Fibroblast of lung (primary cell): ENCODE measurements at regions not wholly inside any gene's neighbourhood (a gene's known extent, or its start where the extent isn't known, plus 50 kb on each side); places are given as distances from the start of the nearest gene placed in this dataset.

Experiments
- DNase-seq, 2 donors: peaks; one replicate each; pipeline versions ENCODE4 v3.0.0 to v3.0.0-alpha.2; 2010; ENCODE audit warnings: low read depth in 2 of 2
- H2AFZ ChIP-seq: 2 replicates; pipeline ENCODE4 v1.5.1; 2012; ENCODE audit warnings: low read length, control low read depth, inconsistent platforms
- H3K27ac ChIP-seq: 2 replicates; pipeline ENCODE4 v1.5.1; 2011; ENCODE audit warnings: low read length, control low read depth; ENCODE audit not compliant: insufficient read depth
- H3K27me3 ChIP-seq: 2 replicates; pipeline ENCODE4 v1.5.1; 2011; ENCODE audit warnings: mild to moderate bottlenecking, low read length; ENCODE audit not compliant: control insufficient read depth, insufficient read depth
- H3K36me3 ChIP-seq: 2 replicates; pipeline ENCODE4 v1.5.1; 2011; ENCODE audit warnings: low read length; ENCODE audit not compliant: control insufficient read depth, insufficient read depth
- H3K4me1 ChIP-seq: 2 replicates; pipeline ENCODE4 v1.5.1; 2011; ENCODE audit warnings: low read length; ENCODE audit not compliant: control insufficient read depth, insufficient read depth; ENCODE audit errors: extremely low read depth
- H3K4me2 ChIP-seq: 2 replicates; pipeline ENCODE4 v1.5.1; 2011; ENCODE audit warnings: low read length, control low read depth; ENCODE audit not compliant: insufficient read depth; ENCODE audit errors: extremely low read depth
- H3K4me3 ChIP-seq, 4 experiments: fragments of 200-600 bp in 1 of 4; sonication (generic) in 1 of 4; replicated peaks in 1 of 4; 2 replicates each; pipeline ENCODE4 v1.5.1; 2011 to 2016; ENCODE audit warnings: low read length in 4 of 4, low read depth in 3 of 4, mild to moderate bottlenecking in 3 of 4, control low read depth in 2 of 4, inconsistent platforms in 1 of 4, mixed read lengths in 1 of 4; ENCODE audit not compliant: insufficient read depth in 1 of 4; ENCODE audit errors: control extremely low read depth in 1 of 4
- H3K79me2 ChIP-seq: 2 replicates; pipeline ENCODE4 v1.5.1; 2012; ENCODE audit warnings: mild to moderate bottlenecking, low read length, inconsistent platforms; ENCODE audit not compliant: control insufficient read depth, insufficient read depth
- H3K9ac ChIP-seq: 2 replicates; pipeline ENCODE4 v1.5.1; 2011; ENCODE audit warnings: mild to moderate bottlenecking, low read length, control low read depth; ENCODE audit not compliant: insufficient read depth
- H3K9me3 ChIP-seq: 2 replicates; pipeline ENCODE4 v1.5.1; 2012; ENCODE audit warnings: low read depth, low read length; ENCODE audit not compliant: control insufficient read depth, insufficient read depth
- H4K20me1 ChIP-seq: 2 replicates; pipeline ENCODE4 v1.5.1; 2011; ENCODE audit warnings: low read length; ENCODE audit not compliant: control insufficient read depth, insufficient read depth; ENCODE audit errors: extremely low read depth
- CTCF ChIP-seq, 2 donors: IDR thresholded peaks in 1 of 2; conservative IDR thresholded peaks in 1 of 2; 1 replicate in 1 of 2; 2 replicates in 1 of 2; pipeline ENCODE4 v1.5.1; 2011 to 2012; ENCODE audit warnings: low read length in 2 of 2, control low read depth in 1 of 2, inconsistent platforms in 1 of 2, low read depth in 1 of 2, mild to moderate bottlenecking in 1 of 2
- EZH2 ChIP-seq: IDR thresholded peaks from 2 replicates; pipeline ENCODE4 v1.5.1; 2012; ENCODE audit warnings: low read length, control low read depth, mild to moderate bottlenecking; ENCODE audit errors: missing control alignments

GRCh38 chr4:1565598-1566295 lies 118.4 kb downstream of the FAM53A start:
- no peak for TF ChIP-seq EZH2
- TF ChIP-seq CTCF (conservative IDR thresholded peaks at IDR 0.05 in 1 of 2, IDR thresholded peaks at IDR 0.05 in 1 of 2; ENCODE audit: low read depth in 1 of 2, low read length in 2 of 2) = no peak
- Histone ChIP-seq H2AFZ (no peak overlapping the region), H4K20me1 (no peaks in the 10 kb centered on the region), H3K27ac (no peak overlapping the region), H3K27me3 (peaks cover 5% of the 10 kb centered on the region), H3K9ac (no peak overlapping the region), H3K36me3 (no peaks in the 10 kb centered on the region), H3K9me3 (no peaks in the 10 kb centered on the region), H3K4me3 (no peak overlapping the region), H3K4me1 (no peaks in the 10 kb centered on the region), H3K4me2 (no peak overlapping the region), H3K79me2 (no peaks in the 10 kb centered on the region)
- DNase-seq = no peak

GRCh38 chr4:1564535-1565375 lies 119.4 kb downstream of the FAM53A start:
- TF ChIP-seq CTCF (conservative IDR thresholded peaks at IDR 0.05 in 1 of 2, IDR thresholded peaks at IDR 0.05 in 1 of 2; ENCODE audit: low read depth in 1 of 2, low read length in 2 of 2) (no peak), EZH2 (no peak)
- Histone ChIP-seq H3K4me2 (no peak overlapping the region), H3K4me3 (no peak overlapping the region), H3K27me3 (peaks cover 5% of the 10 kb centered on the region), H3K9me3 (no peaks in the 10 kb centered on the region), H3K27ac (no peak overlapping the region), H4K20me1 (no peaks in the 10 kb centered on the region), H3K79me2 (no peaks in the 10 kb centered on the region), H3K36me3 (no peaks in the 10 kb centered on the region), H2AFZ (no peak overlapping the region), H3K9ac (no peak overlapping the region), H3K4me1 (no peaks in the 10 kb centered on the region)
- DNase-seq = no peak

GRCh38 chr4:1563768-1564485 lies 120.2 kb downstream of the FAM53A start:
- no peaks in the 10 kb centered on the region for H4K20me1 ChIP-seq
- H3K4me2 ChIP-seq = no peak overlapping the region
- no peak overlapping the region for H3K4me3 ChIP-seq
- no peak overlapping the region for H3K27ac ChIP-seq
- no peaks in the 10 kb centered on the region for H3K79me2 ChIP-seq
- no peaks in the 10 kb centered on the region for H3K9me3 ChIP-seq
- H3K36me3 ChIP-seq = no peaks in the 10 kb centered on the region
- no peak overlapping the region for H2AFZ ChIP-seq
- TF ChIP-seq CTCF (conservative IDR thresholded peaks at IDR 0.05 in 1 of 2, IDR thresholded peaks at IDR 0.05 in 1 of 2; ENCODE audit: low read depth in 1 of 2, low read length in 2 of 2) (no peak), EZH2 (no peak)
- DNase-seq = no peak
- H3K9ac ChIP-seq = no peak overlapping the region
- peaks cover 5% of the 10 kb centered on the region for H3K27me3 ChIP-seq
- no peaks in the 10 kb centered on the region for H3K4me1 ChIP-seq
